DOHH2 (cell line): ENCODE measurements at regions not wholly inside any gene's neighbourhood (a gene's known extent, or its start where the extent isn't known, plus 50 kb on each side); places are given as distances from the start of the nearest gene placed in this dataset.

Experiments used
- CTCF ChIP-seq: fragments of 200-600 bp; sonication (generic); IDR thresholded peaks from one replicate; pipeline ENCODE4 v1.5.1; 2014; ENCODE audit warnings: antibody characterized with exemption, mild to moderate bottlenecking, low read depth, low read length; ENCODE audit not compliant: poor library complexity, severe bottlenecking
- EZH2phosphoT487 ChIP-seq: fragments of 200-600 bp; sonication (generic); IDR thresholded peaks from 2 replicates; pipeline ENCODE4 v1.6.1; 2017; ENCODE audit warnings: borderline replicate concordance, mild to moderate bottlenecking, antibody characterized with exemption, low read length, moderate library complexity, mixed read lengths

- TF ChIP-seq EZH2phosphoT487 (no peak), CTCF (no peak)
Measured at GRCh38 chr14:84483072-84483420, 1046.9 kb upstream of the FLRT2 start.
